DMS153 treated with DMSO at 0.1 percent for 48 hours (cell line): ENCODE measurements at regions not wholly inside any gene's neighbourhood (a gene's known extent, or its start where the extent isn't known, plus 50 kb on each side); places are given as distances from the start of the nearest gene placed in this dataset.

Experiments
- DNase-seq: peaks from one replicate; lab custom pipeline; 2025; ENCODE audit not compliant: unreplicated experiment; lab: John Stamatoyannopoulos, UW

DNA sequence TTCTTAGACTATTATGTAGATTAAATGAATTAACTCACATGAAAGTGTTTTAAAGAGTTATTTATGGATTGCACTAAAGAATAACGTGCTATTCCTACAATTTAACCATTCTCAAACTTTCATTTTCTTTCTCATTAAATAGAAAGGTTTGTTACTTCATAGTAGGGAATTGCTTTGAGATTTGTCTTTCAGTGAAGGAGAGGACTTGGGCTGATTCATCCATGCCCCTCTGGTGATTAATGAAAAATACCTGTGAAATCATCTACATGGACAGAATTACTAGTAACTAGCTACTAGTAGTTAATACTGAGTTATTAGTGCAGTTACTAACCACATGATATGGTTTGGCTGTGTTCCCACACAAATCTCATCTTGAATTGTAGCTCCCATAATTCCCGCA, 275.8 kb upstream of the CDH20 start:
- no peak for DNase-seq

DNA sequence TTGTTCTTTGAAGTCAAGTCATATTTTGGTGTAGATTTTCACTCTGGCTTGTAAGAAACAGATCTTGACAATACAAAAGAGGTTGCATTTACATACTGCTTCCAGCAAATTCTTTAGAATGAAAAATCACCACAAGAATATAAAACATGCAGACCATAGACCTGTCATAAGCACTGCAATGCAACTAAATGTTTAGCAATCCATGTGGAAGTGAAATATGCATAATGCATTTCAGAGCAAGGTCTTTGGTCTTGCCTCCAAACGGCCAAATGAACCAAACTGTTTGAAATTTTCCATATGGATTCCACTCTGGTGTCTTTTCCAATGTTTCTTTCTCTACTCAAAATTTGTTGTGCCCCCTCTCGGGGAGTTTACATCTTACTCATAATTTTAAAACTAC, 271.0 kb upstream of the CDH20 start:
- no peak for DNase-seq

DNA sequence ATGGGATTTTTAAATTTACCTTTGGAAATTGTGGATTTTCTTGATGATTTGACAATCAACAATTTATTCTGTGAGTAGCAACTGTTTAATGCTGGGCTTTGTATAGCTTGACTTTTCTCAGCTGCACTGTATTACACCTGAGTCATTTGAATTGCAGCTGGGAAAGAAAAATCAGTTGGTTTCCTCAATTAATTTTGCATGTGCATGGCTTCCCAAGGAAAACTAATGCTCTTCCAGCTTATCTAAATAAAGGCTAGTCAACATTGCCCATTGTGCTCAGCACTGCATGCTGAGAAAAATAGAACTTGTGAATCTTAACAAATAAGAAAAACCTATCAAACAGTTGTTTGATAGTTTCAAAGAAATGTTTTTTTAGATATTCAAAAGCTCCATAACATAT, 268.3 kb upstream of the CDH20 start:
- DNase-seq: no peak

DNA sequence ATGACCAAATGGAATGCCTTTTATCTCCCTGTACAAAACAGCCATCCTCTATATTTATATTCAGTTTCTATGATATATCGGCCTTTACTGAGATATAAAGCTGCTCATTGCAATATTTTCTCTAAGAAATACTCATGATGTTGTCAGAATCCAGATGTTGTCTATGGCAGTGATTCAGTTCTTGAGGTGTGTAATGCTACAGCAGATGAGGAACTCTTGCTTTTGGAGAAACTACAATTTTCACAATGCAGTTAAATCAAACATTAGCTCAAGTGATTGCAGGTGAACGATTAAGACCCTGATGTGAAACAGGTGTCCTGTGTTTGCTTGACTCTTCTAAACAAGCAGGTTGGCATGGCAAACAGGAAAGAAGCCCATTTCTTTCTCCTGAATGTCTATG, 256.2 kb upstream of the CDH20 start:
- DNase-seq: no peak

DNA sequence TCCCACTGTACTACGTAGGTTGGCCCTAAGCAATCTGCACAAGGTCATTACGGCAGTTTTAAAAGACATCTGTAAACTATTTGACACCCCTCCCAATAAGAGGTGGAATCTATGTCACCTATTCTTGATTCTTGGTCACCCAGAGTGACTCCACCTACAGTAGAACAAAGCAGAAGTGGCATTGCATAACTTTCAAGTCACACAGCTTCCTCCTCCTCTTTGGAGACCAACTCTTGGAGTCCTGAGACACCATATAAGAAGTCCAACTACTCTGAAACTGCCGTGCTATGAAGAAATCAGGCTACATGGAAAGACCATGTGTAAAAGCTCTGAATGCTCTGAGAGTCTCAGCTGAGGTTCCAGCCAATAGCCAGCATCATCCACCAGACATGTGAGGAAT, 253.5 kb upstream of the CDH20 start:
- DNase-seq: no peak

DNA sequence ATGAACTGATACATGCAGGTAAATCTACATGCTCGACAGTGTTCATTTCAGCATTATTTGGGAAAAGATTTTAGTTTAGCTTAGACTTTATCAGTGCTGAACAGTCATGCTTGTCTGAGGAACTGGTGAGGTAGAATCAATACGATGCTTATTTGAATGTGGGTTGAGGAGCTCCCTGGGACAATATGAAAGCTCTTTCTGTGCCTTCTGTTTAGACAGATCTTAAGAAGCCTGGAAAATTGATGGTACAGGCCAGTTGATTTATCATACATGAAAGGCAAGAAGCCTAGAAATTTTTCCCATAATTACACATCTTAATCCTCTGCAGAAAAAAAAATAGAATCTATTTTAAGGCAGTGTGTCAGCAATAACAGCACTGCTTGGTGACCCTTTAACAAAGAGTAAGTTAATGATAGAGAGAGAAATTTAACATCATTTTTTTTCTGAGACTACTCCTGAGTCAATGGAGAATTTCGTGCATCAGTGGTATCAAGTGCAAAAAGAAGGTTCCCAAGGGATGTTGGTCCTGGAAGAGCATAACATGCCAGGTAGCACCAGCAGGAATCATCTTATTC, 252.2 kb upstream of the CDH20 start:
- no peak for DNase-seq

DNA sequence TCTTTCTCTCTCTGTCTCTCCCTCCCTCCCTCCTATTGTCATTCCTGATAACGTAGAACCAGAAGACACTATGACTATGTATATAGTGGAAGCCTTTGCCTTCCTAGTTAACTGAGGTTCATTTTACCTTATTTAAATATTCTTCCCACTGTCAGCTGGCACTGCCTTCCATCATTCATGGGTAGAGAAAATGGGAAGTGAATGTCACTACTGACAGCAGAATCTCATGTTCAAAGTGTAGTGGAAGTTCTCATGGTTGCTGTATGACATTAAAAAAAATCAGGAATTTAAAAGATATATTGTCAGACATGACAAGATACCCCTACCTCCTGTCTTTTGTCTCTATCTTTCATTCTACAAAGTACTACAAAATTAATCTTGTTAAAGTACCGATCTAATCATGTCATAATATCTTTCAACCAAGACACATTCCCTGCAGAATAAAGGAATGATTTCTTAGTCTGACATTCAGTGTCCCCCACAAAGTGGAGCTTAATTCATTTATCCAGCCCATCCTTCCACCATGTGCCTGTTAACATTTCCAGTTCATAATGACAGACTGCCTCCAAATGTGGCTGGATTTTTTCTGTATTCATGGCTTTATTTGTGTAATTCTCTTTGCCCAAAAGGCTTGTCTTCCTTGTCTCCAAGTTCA, 250.1 kb upstream of the CDH20 start:
- no peak for DNase-seq

DNA sequence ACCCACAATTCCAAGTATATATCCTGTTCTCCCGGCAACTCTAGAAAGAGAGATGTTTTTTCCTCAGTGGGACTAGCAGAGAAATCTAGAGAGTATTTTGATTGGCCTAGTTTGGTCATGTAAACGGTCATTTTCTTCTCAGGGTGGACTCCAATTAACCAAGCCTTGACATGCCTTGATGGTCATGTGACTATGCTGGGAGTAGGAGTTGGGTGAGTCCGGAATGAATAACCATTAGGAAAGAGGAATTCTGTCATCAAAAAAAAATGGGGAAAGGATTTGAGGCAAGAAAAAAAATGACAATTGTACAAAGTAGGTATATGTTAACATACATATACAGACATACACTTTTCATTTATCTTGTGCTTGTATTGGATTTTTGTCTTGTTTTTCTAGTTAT, 248.2 kb upstream of the CDH20 start:
- DNase-seq: no peak

DNA sequence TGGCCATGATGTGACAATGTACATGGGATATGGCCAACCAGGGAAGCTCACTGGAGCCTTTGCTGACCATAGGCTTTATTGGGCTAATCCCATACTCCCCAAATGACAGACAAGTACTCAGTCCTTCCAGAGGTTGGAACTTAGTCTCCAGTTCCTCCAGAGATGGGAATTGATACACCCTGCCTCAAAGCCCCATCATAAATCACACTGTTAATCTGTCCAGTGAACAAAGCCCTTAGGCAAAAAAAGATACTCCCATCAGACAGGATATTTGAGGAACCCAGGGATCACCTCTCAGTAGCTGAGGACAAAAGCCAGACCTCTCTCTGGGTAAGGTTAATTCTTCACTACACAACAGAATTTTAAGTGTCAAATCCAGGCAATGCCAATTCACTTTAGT, 247.5 kb upstream of the CDH20 start:
- DNase-seq: no peak

DNA sequence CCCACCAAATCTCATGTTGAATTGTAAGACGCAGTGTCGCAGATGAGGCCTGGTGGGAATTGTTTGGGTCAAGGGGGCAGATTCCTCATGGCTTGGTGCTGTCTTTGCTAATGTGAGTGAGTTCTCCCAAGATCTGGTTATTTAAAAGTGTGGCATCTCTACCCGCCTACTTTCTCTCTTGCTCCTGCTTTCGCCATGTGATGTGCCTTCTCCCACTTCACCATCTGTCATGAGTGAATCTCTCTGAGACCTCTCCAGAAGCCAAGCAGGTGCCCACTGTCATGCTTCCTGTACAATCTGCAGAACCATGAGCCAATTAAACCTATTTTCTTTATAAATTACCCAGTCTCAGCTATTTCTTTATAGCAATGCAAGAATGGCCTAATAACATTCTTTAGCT, 246.6 kb upstream of the CDH20 start:
- DNase-seq: no peak

DNA sequence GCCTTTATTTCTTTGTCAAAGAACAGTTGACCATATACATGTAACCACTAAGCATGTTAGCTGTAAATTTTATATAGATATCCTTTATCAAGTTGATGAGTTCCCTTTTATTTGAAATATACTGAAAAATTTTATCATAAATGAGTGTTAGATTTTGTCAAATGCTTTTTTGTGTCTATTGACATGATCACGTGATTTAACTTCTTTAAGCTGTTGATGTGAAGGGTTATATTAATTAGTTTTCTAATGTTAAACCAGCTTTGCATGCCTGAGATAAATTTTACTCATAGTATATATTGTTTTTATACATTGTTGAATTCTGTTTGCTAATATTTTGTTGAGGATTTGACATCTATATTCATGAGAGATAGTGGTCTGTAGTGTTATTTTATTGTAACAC, 241.9 kb upstream of the CDH20 start:
- DNase-seq: no peak

DNA sequence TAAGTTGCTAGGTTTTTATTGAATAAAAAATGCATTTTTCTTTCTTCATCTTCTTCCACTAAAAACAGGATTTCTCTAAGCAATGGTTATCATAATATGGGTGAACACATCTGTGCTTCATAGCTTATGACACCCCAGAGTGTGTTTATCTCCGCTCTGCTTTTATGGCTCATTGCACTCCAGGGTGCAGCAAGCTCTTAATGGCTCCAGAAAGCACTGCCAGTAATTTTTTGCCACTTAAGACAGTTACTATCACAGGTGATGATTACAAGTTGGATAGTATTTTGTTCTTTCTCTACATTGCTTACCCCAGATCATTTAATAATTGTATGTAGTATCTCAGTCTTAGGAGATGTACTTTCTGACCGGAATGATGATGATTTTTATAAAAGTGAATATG, 239.3 kb upstream of the CDH20 start:
- DNase-seq: no peak

DNA sequence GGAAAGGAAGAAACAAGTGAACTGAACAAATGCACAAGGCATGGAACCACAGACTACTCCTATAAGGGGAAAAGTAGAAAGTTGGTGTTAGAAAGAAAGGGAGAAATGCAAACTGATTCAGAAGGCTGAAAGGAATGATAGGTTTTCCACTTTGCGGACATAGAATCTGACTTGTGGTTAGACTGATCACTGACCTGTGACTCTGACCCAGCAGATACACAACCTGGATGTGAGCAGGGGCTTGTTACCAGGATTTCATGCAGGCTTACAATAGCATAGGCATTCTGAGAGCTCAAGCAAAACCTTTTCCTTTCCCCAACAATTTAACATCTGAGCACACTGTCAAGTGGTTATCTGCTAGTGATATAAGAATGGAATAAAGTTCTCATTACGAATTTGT, 237.0 kb upstream of the CDH20 start:
- DNase-seq: no peak

DNA sequence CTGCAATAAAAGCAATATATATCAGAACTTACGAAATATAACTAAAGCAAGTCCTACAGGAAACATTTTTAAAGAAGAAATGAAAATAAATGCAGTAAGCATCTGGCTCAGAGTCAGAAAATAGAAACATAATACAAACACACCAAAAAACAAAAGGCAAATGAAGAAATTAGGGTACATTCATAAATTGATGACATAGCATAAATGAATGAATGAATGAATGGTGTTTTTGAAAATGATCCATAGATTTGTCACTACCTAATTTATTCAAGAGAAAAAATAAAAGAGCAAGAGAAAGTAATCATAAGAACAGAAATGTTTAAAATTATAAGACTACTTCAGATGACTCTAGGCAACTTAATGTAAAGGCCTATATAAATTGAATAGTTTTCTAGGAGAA, 226.1 kb upstream of the CDH20 start:
- DNase-seq: no peak

DNA sequence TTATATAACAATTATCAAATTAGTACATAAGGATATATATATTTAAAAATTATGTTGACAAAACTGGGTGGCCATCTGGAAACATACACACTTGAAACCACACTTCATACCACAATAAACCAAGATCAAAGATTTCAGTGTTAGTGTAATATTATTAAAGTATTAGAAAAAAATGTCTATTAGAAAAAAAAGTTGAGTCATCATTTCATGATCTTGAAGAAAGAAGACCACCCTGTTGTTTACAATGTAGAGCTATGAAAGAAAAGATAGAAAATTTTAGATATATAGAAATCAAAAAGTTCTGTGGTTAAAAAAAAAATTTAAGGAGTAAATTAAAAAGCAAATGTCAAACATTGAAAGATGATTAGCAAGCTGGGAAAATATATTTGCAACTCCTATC, 224.5 kb upstream of the CDH20 start:
- DNase-seq: no peak

DNA sequence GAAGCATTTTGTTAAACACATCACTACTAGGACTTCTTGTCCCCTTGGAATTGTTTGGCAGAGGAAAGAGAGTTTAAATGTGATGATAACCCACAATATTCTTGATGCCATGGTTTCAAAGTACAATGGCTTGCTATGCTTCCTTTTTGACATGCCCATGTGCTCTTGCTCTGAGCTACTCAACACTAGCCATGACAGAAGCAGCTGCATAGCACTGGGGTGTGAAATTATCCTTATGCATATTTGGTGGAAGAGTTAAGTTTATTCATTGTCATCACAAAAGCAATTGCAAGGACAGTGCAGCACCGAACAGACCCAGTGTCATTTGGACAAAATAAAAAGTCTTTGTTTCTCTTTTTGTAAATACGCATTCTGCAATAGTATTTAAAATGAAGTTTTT, 209.9 kb upstream of the CDH20 start:
- DNase-seq: no peak

DNA sequence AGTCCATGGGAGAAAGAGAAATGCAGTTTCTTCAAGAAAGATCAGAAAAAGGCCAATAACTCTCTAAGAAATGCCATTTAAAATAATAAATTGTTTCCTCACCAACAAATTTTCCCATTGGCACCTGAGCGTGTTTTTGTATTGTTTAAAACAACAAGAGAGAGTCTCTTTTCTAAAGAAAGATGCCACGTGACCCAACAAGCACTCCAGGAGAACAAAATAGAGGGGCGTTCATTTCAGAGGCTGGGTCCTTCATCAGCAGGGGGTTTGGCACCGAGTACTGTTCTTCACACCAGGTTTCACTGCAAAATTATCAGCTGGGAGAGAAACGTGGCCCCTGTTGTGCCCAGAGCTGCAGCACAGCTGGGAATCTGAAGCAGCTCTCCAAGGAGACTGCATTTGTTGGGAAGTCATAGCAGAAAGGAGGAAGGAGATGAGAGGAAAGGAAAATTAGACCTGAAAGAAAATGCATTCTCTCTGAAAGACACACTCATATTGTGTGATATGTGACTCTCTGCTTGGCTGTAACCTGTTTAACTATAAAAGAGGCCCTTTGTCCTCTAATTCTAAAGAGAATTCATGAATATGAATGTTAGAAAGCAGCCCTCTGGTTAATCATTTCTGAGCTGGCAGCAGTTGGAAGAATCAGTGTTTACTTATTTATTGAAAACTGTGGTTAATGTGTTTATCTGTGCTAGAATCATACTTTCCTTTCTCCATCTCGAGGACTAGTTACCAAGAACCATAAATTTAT, 205.3 kb upstream of the CDH20 start:
- no peak for DNase-seq

DNA sequence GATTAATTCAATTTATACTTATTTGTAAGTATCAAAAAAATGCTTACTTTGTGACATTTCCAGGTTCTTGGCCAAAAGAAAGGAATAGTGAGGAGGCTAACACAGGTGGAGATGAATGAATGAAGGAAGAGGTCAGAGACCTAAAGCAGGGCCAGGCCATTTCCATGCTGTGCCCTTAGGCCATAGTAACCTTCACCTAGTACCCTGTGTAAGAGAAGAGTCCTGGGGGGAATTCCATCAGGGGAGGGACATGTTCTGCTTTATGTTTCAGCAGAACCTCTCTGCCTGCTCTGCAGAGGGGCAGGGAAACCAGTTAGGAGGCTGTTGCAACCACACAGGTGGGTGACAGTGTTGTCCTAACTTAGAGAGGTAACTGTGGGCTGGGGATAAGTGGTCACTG, 204.2 kb upstream of the CDH20 start:
- DNase-seq: no peak

DNA sequence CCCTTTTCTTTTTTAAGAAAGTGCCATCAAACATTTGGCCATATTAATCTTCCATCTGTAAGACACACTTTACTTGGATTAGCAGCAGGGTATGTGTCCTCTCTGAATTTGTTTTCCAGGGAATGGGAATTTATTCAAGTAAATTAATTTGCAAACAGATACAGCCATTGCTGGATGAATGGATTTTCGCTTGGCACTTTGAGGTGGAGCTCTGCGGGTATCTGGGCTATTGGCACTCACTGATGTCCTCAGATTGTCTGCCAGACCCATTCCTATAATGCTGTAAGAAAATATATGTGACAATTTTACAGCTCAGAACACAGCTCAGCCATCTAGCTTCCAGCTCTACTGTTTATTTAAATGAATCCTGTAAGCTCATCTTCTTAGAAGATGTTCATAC, 201.2 kb upstream of the CDH20 start:
- no peak for DNase-seq

DNA sequence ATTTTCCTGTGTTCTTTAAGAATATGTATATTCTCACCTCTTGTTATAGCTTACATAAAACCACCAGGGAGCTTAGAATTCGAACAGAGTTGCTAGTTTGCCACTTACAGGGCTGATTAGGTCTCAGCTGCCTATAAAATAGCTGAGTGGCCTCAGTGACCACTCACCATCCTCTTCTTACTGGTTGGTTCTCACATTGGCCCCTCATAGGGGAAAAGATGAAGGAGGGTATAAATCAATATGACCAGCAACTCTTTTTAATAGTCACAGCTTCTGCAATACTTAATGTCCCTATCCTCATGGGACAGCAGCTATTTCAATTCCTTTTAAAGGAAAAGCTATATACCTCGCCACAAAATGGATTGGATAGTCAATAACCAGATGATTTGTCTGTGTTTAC, 199.4 kb upstream of the CDH20 start:
- DNase-seq: no peak

DNA sequence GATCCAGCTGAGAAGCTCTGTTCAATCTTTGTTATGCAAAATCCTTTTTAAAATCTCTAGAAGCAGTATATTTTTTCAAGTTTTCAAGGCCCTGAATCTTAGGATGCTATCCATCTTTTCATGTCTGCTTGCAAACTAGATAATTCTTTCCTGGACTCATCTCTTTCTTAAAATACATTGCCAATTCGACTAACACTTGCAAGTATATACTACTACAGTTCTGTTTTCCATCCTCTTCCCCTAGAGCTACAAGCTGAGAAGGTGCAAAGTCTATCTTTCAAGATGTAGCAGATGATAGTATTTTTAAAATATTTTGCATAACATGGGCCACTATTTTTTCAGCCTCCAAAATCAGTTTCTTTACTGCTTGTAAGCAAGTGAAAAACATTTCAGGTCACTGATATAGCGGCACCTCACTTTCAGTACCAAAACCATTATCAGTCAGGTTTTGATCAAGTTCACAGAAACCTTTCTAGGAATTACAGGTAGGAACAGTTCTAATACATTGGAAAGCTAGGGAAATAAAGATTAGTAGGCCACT, 196.4 kb upstream of the CDH20 start:
- DNase-seq: no peak

DNA sequence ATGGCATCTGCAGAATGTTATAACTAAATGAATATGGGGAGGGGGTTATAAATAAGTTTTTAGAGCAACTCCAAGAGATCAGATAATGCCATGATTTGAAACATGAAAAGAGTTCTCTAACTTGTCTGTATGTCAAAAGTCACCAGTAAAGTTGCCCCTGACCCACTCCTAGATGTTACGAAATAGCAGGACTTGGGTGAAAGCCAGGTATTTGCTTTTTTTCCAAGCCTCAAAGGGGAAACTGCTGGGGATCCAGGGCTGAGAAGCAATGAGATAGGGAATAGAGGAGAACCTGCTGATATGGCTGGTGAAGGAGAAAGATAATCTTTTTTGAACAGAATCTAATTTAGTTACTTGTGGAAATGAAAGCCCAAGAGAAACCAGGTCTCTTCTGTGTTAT, 191.5 kb upstream of the CDH20 start:
- DNase-seq: no peak
